Sigmoid colon (tissue), 6 donors: ENCODE measurements at regions not wholly inside any gene's neighbourhood (a gene's known extent, or its start where the extent isn't known, plus 50 kb on each side); places are given as distances from the start of the nearest gene placed in this dataset.

Experiments
- DNase-seq: peaks from one replicate; pipeline ENCODE4 v3.0.0-alpha.2; 2019
- H3K27ac ChIP-seq, 4 donors: fragments of 200-600 bp; sonication (generic); one replicate each; pipeline ENCODE4 v1.5.1; 2016 to 2019; ENCODE audit warnings: mild to moderate bottlenecking in 1 of 4
- H3K27me3 ChIP-seq, 3 donors: fragments of 200-600 bp; sonication (generic); one replicate each; pipeline ENCODE4 v1.5.1; 2019; ENCODE audit warnings: mild to moderate bottlenecking in 1 of 3
- H3K36me3 ChIP-seq, 4 donors: fragments of 200-600 bp; sonication (generic); one replicate each; pipeline ENCODE4 v1.5.1; 2016 to 2019
- H3K4me1 ChIP-seq, 4 donors: fragments of 200-600 bp; sonication (generic); one replicate each; pipeline ENCODE4 v1.5.1; 2017 to 2019
- H3K4me3 ChIP-seq, 4 donors: fragments of 200-600 bp; sonication (generic); one replicate each; pipeline ENCODE4 v1.5.1; 2017 to 2019; ENCODE audit warnings: mild to moderate bottlenecking in 2 of 4, moderate library complexity in 1 of 4
- H3K9me3 ChIP-seq, 4 donors: fragments of 200-600 bp in 3 of 4; sonication (generic) in 3 of 4; one replicate each; pipeline versions ENCODE4 v1.5.1 to v1.6.1; 2013 to 2019
- CTCF ChIP-seq, 4 experiments: fragments of 450-650 bp in 3 of 4; fragments of 200-600 bp in 1 of 4; IDR thresholded peaks; one replicate each; pipeline ENCODE4 v1.5.1; 2016 to 2019; ENCODE audit warnings: antibody characterized with exemption in 4 of 4, mild to moderate bottlenecking in 3 of 4, moderate library complexity in 2 of 4
- EP300 ChIP-seq, 4 donors: sonication (generic); formaldehyde crosslinking; IDR thresholded peaks; one replicate each; pipeline ENCODE4 v1.6.1; 2017; ENCODE audit warnings: antibody characterized with exemption in 4 of 4
- POLR2A ChIP-seq, 2 donors: fragments of 450-650 bp; IDR thresholded peaks; one replicate each; pipeline ENCODE4 v1.6.1; 2016; ENCODE audit warnings: antibody characterized with exemption in 2 of 2, mild to moderate bottlenecking in 2 of 2, moderate library complexity in 2 of 2
- POLR2AphosphoS5 ChIP-seq, 4 donors: sonication (generic); formaldehyde crosslinking; IDR thresholded peaks; one replicate each; pipeline ENCODE4 v1.6.1; 2017; ENCODE audit warnings: antibody characterized with exemption in 4 of 4
- WGBS, 2 donors: extraction: QIAGEN DNeasy Blood & Tissue Kit; methylation state at CpG; one replicate each; pipeline ENCODE4 v1.1.7; 2013; 5-methylcytosine and 5-hydroxymethylcytosine counted together
- intact Hi-C: fragments of 100-400 bp; cut with DNase I; formaldehyde crosslinking; loops from one replicate; pipeline ENCODE4 v1.15.1; 2023
- donor health status: healthy with polysubstance abuse.
- donor health status: healthy.

- Histone ChIP-seq H3K4me3 (no peak overlapping the region), H3K27ac (no peak overlapping the region), H3K9me3 (no peaks in the 10 kb centered on the region), H3K4me1 (no peaks in the 10 kb centered on the region), H3K36me3 (no peaks in the 10 kb centered on the region), H3K27me3 (no peaks in the 10 kb centered on the region)
- intact Hi-C loops, result no loop called here
- DNase-seq, result no peak
- TF ChIP-seq EP300 (IDR thresholded peaks at IDR 0.05) (no peak), POLR2A (IDR thresholded peaks at IDR 0.05) (no peak), POLR2AphosphoS5 (IDR thresholded peaks at IDR 0.05) (no peak), CTCF (IDR thresholded peaks at IDR 0.05) (no peak)
These were observed 99.2 kb upstream of the ITGA4 start for GRCh38 chr2:181357979-181358378.

GRCh38 chr2:181362561-181362960 lies 94.6 kb upstream of the ITGA4 start:
- Histone ChIP-seq H3K4me3 (no peak overlapping the region), H3K27ac (no peak overlapping the region), H3K4me1 (no peaks in the 10 kb centered on the region), H3K36me3 (no peaks in the 10 kb centered on the region), H3K9me3 (no peaks in the 10 kb centered on the region), H3K27me3 (no peaks in the 10 kb centered on the region)
- intact Hi-C loops, result no loop called here
- no peak for DNase-seq
- TF ChIP-seq POLR2A (IDR thresholded peaks at IDR 0.05) (no peak), POLR2AphosphoS5 (IDR thresholded peaks at IDR 0.05) (no peak), CTCF (IDR thresholded peaks at IDR 0.05) (no peak), EP300 (IDR thresholded peaks at IDR 0.05) (no peak)
- 89 to 95% methylated on average over 3 of the region's 3 CpGs for WGBS, 2 donors

- Histone ChIP-seq H3K36me3 (no peaks in the 10 kb centered on the region), H3K27ac (no peak overlapping the region), H3K4me1 (no peaks in the 10 kb centered on the region), H3K27me3 (no peaks in the 10 kb centered on the region), H3K9me3 (no peaks in the 10 kb centered on the region), H3K4me3 (no peak overlapping the region)
- no peak for DNase-seq
- TF ChIP-seq CTCF (IDR thresholded peaks at IDR 0.05) (no peak), POLR2A (IDR thresholded peaks at IDR 0.05) (no peak)
- intact Hi-C loops, result no loop called here
These were observed 94.0 kb upstream of the ITGA4 start for GRCh38 chr2:181363164-181363563.

- no peak overlapping the region for H3K4me3 ChIP-seq
- no peak overlapping the region for H3K27ac ChIP-seq
- H3K9me3 ChIP-seq, result no peaks in the 10 kb centered on the region
- intact Hi-C loops, result no loop called here
- TF ChIP-seq POLR2A (IDR thresholded peaks at IDR 0.05), result no peak
- TF ChIP-seq EP300 (IDR thresholded peaks at IDR 0.05), result no peak
- no peaks in the 10 kb centered on the region for H3K27me3 ChIP-seq
- no peak for DNase-seq
- H3K4me1 ChIP-seq, result no peaks in the 10 kb centered on the region
- 84 to 86% methylated on average over 8 of the region's 8 CpGs for WGBS, 2 donors
- no peaks in the 10 kb centered on the region for H3K36me3 ChIP-seq
These were observed 92.6 kb upstream of the ITGA4 start for GRCh38 chr2:181364492-181365170.

- WGBS, 2 donors, result 82 to 83% methylated on average over 4 of the region's 4 CpGs
- H3K36me3 ChIP-seq, result no peaks in the 10 kb centered on the region
- DNase-seq, result no peak
- intact Hi-C loops, result no loop called here
- no peak overlapping the region for H3K4me3 ChIP-seq
- no peaks in the 10 kb centered on the region for H3K9me3 ChIP-seq
- H3K27ac ChIP-seq, result no peak overlapping the region
- peaks cover 0 to 7% (median 6%) of the 10 kb centered on the region in 4 donors for H3K4me1 ChIP-seq
- no peaks in the 10 kb centered on the region for H3K27me3 ChIP-seq
- TF ChIP-seq POLR2AphosphoS5 (IDR thresholded peaks at IDR 0.05) (no peak), CTCF (IDR thresholded peaks at IDR 0.05) (no peak), POLR2A (IDR thresholded peaks at IDR 0.05) (no peak), EP300 (IDR thresholded peaks at IDR 0.05) (no peak)
These were observed 90.5 kb upstream of the ITGA4 start for GRCh38 chr2:181366675-181367175.
